Transverse colon (tissue), 4 donors: ENCODE measurements at regions not wholly inside any gene's neighbourhood (a gene's known extent, or its start where the extent isn't known, plus 50 kb on each side); places are given as distances from the start of the nearest gene placed in this dataset.

Experiments used
- DNase-seq: peaks from one replicate; pipeline ENCODE4 v3.0.0-alpha.2; 2019
- H3K27ac ChIP-seq, 4 donors: fragments of 200-600 bp; sonication (generic); 2 replicates each; pipeline ENCODE4 v1.5.1; 2016 to 2018; ENCODE audit warnings: inconsistent platforms in 4 of 4
- H3K27me3 ChIP-seq: fragments of 200-600 bp; sonication (generic); 2 replicates; pipeline ENCODE4 v1.5.1; 2017; ENCODE audit warnings: inconsistent platforms
- H3K36me3 ChIP-seq, 4 donors: fragments of 200-600 bp; sonication (generic); 2 replicates each; pipeline ENCODE4 v1.5.1; 2017 to 2019; ENCODE audit warnings: inconsistent platforms in 4 of 4
- H3K4me1 ChIP-seq, 4 donors: fragments of 200-600 bp; sonication (generic); 2 replicates each; pipeline ENCODE4 v1.5.1; 2017 to 2020; ENCODE audit warnings: inconsistent platforms in 4 of 4
- H3K4me3 ChIP-seq, 4 donors: fragments of 200-600 bp; sonication (generic); 1 replicate in 1 of 4; 2 replicates in 3 of 4; pipeline versions ENCODE4 v1.5.1 to v1.6.1; 2017 to 2019; ENCODE audit warnings: inconsistent platforms in 4 of 4
- H3K9me3 ChIP-seq, 2 donors: fragments of 200-600 bp; sonication (generic); 2 replicates each; pipeline ENCODE4 v1.5.1; 2017 to 2019; ENCODE audit warnings: inconsistent platforms in 2 of 2
- CTCF ChIP-seq, 5 experiments: fragments of 200-600 bp in 3 of 5; fragments of 450-650 bp in 2 of 5; sonication (generic) in 3 of 5; IDR thresholded peaks; 1 replicate in 2 of 5; 2 replicates in 3 of 5; pipeline ENCODE4 v1.5.1; 2016 to 2017; ENCODE audit warnings: antibody characterized with exemption in 5 of 5, inconsistent platforms in 3 of 5, mild to moderate bottlenecking in 2 of 5, moderate library complexity in 1 of 5
- EP300 ChIP-seq: sonication (generic); formaldehyde crosslinking; IDR thresholded peaks from one replicate; pipeline ENCODE4 v1.6.1; 2017; ENCODE audit warnings: antibody characterized with exemption, low read depth
- POLR2A ChIP-seq: fragments of 450-650 bp; IDR thresholded peaks from one replicate; pipeline ENCODE4 v1.6.1; 2016; ENCODE audit warnings: antibody characterized with exemption, mild to moderate bottlenecking, moderate library complexity
- POLR2AphosphoS5 ChIP-seq, 3 donors: sonication (generic); formaldehyde crosslinking; IDR thresholded peaks; one replicate each; pipeline ENCODE4 v1.6.1; 2016; ENCODE audit warnings: antibody characterized with exemption in 3 of 3
- WGBS, 2 donors: methylation state at CpG; one replicate each; pipeline ENCODE4 v1.1.5; 2018; ENCODE audit warnings: low coverage in 1 of 2; 5-methylcytosine and 5-hydroxymethylcytosine counted together
- in situ Hi-C, 4 donors: fragments of 200-750 bp; cut with MboI; loops; one replicate each; pipeline versions ENCODE4 v1.15.0 to v1.15.1; 2017; ENCODE audit warnings: low sequenced_read_pairs in 3 of 4, low pct_ligation_motif_present in 1 of 4, low pct_unique_long_range_greater_than_20kb in 1 of 4
- intact Hi-C: fragments of 100-400 bp; cut with DNase I; formaldehyde crosslinking; loops from one replicate; pipeline ENCODE4 v1.15.1; 2023; ENCODE audit warnings: low total_unique reads

- H3K27me3 ChIP-seq = no peaks in the 10 kb centered on the region
- no peak overlapping the region for H3K4me3 ChIP-seq
- 22 to 44% methylated on average over 1 of the region's 1 CpG for WGBS, 2 donors
- intact Hi-C loops = no loop called here
- in situ Hi-C loops = no loop called here
- H3K27ac ChIP-seq = no peak overlapping the region
- H3K36me3 ChIP-seq = no peaks in the 10 kb centered on the region
- H3K9me3 ChIP-seq = no peaks in the 10 kb centered on the region
- H3K4me1 ChIP-seq = no peaks in the 10 kb centered on the region
- DNase-seq = no peak
- TF ChIP-seq EP300 (no peak), POLR2AphosphoS5 (IDR thresholded peaks at IDR 0.05) (no peak), CTCF (IDR thresholded peaks at IDR 0.05) (no peak), POLR2A (no peak)
These were observed 948.0 kb upstream of the EPHA7 start for GRCh38 chr6:94367316-94367715.

- no peaks in the 10 kb centered on the region for H3K9me3 ChIP-seq
- no peaks in the 10 kb centered on the region for H3K36me3 ChIP-seq
- no peak overlapping the region for H3K4me3 ChIP-seq
- intact Hi-C loops (no loop called here), in situ Hi-C loops (no loop called here)
- no peak for DNase-seq
- no peak for TF ChIP-seq POLR2AphosphoS5 (IDR thresholded peaks at IDR 0.05)
- TF ChIP-seq CTCF (IDR thresholded peaks at IDR 0.05) = no peak
- no peak for TF ChIP-seq EP300
- no peak for TF ChIP-seq POLR2A
- H3K4me1 ChIP-seq = no peaks in the 10 kb centered on the region
- WGBS, 2 donors = 96 to 100% methylated on average over 1 to 24 of the region's 26 CpGs
- H3K27ac ChIP-seq = no peak overlapping the region
- no peaks in the 10 kb centered on the region for H3K27me3 ChIP-seq
These were observed 942.9 kb upstream of the EPHA7 start for GRCh38 chr6:94362061-94362864.

GRCh38 chr6:94361304-94362060 is 942.1 kb upstream of the EPHA7 start:
- no peaks in the 10 kb centered on the region for H3K36me3 ChIP-seq
- H3K4me1 ChIP-seq = no peaks in the 10 kb centered on the region
- TF ChIP-seq EP300 (no peak), POLR2AphosphoS5 (IDR thresholded peaks at IDR 0.05) (no peak), POLR2A (no peak), CTCF (IDR thresholded peaks at IDR 0.05) (no peak)
- H3K4me3 ChIP-seq = no peak overlapping the region
- no peak for DNase-seq
- H3K9me3 ChIP-seq = no peaks in the 10 kb centered on the region
- in situ Hi-C loops = no loop called here
- intact Hi-C loops = no loop called here
- no peak overlapping the region for H3K27ac ChIP-seq
- no peaks in the 10 kb centered on the region for H3K27me3 ChIP-seq
- 87% methylated on average over 10 of the region's 10 CpGs; no CpG with 5 or more reads in 1 of the 2 donors for WGBS, 2 donors

- DNase-seq = no peak
- no peaks in the 10 kb centered on the region for H3K9me3 ChIP-seq
- in situ Hi-C loops = no loop called here
- TF ChIP-seq POLR2AphosphoS5 (IDR thresholded peaks at IDR 0.05) (no peak), CTCF (IDR thresholded peaks at IDR 0.05) (no peak), POLR2A (no peak), EP300 (no peak)
- 61 to 73% methylated on average over 4 of the region's 4 CpGs for WGBS, 2 donors
- H3K4me3 ChIP-seq = no peak overlapping the region
- H3K36me3 ChIP-seq = no peaks in the 10 kb centered on the region
- no peak overlapping the region for H3K27ac ChIP-seq
- no peaks in the 10 kb centered on the region for H3K4me1 ChIP-seq
- no peaks in the 10 kb centered on the region for H3K27me3 ChIP-seq
- intact Hi-C loops = no loop called here
These were observed 938.1 kb upstream of the EPHA7 start for GRCh38 chr6:94357381-94357980.
